ENCODE measurements at regions not wholly inside any gene's neighbourhood (a gene's known extent, or its start where the extent isn't known, plus 50 kb on each side); places are given as distances from the start of the nearest gene placed in this dataset.

- Histone ChIP-seq H3K56ac (ENCODE audit: low read length) (no peak overlapping the region), H3K79me2 (ENCODE audit: control insufficient read depth, insufficient read depth, low read length) (no peaks in the 10 kb centered on the region), H3K79me1 (ENCODE audit: low read length) (no peaks in the 10 kb centered on the region), H4K5ac (ENCODE audit: low read length) (no peak overlapping the region), H2BK120ac (ENCODE audit: low read depth, low read length) (no peak overlapping the region), H3K27me3 (ENCODE audit: insufficient read depth, low read length, poor library complexity) (no peaks in the 10 kb centered on the region), H3K4me1 (ENCODE audit: control insufficient read depth, low read depth, low read length) (no peaks in the 10 kb centered on the region), H2BK15ac (replicated peaks; ENCODE audit: low read depth) (no peak overlapping the region), H3K36me3 (ENCODE audit: control insufficient read depth, insufficient read depth, low read length) (no peaks in the 10 kb centered on the region), H3K27ac (ENCODE audit: low read depth, low read length) (no peak overlapping the region), H3K4ac (ENCODE audit: low read depth, low read length) (no peak overlapping the region), H2AK5ac (ENCODE audit: low read length) (no peak overlapping the region), H3K4me2 (ENCODE audit: low read length) (no peak overlapping the region), H3K4me3 (ENCODE audit: low read length) (no peak overlapping the region), H3K18ac (ENCODE audit: low read length) (no peak overlapping the region), H2BK5ac (ENCODE audit: low read length) (no peak overlapping the region), H3K9ac (ENCODE audit: low read length) (no peak overlapping the region), H4K8ac (ENCODE audit: low read depth, low read length) (no peak overlapping the region), H3K23ac (ENCODE audit: low read length) (no peak overlapping the region)
- peak; percentile 16 for DNase-seq
Measured at GRCh38 chr2:180706694-180707093, 273.7 kb upstream of the UBE2E3 start.

GRCh38 chr2:180705551-180705950 lies 274.9 kb upstream of the UBE2E3 start:
- DNase-seq = peak; percentile 40
- H3K79me1 ChIP-seq (ENCODE audit: low read length) = no peaks in the 10 kb centered on the region
- no peak overlapping the region for H2BK5ac ChIP-seq (ENCODE audit: low read length)
- no peak overlapping the region for H3K23ac ChIP-seq (ENCODE audit: low read length)
- no peak overlapping the region for H3K18ac ChIP-seq (ENCODE audit: low read length)
- H3K27ac ChIP-seq (ENCODE audit: low read depth, low read length) = no peak overlapping the region
- H2AK5ac ChIP-seq (ENCODE audit: low read length) = no peak overlapping the region
- no peaks in the 10 kb centered on the region for H3K79me2 ChIP-seq (ENCODE audit: control insufficient read depth, insufficient read depth, low read length)
- no peaks in the 10 kb centered on the region for H3K36me3 ChIP-seq (ENCODE audit: control insufficient read depth, insufficient read depth, low read length)
- H3K4me3 ChIP-seq (ENCODE audit: low read length) = no peak overlapping the region
- no peak overlapping the region for H4K5ac ChIP-seq (ENCODE audit: low read length)
- no peak overlapping the region for H2BK120ac ChIP-seq (ENCODE audit: low read depth, low read length)
- no peak overlapping the region for H3K4me2 ChIP-seq (ENCODE audit: low read length)
- H3K4ac ChIP-seq (ENCODE audit: low read depth, low read length) = no peak overlapping the region
- H3K56ac ChIP-seq (ENCODE audit: low read length) = no peak overlapping the region
- H4K8ac ChIP-seq (ENCODE audit: low read depth, low read length) = no peak overlapping the region
- no peaks in the 10 kb centered on the region for H3K27me3 ChIP-seq (ENCODE audit: insufficient read depth, low read length, poor library complexity)
- no peak overlapping the region for H2BK15ac ChIP-seq (replicated peaks; ENCODE audit: low read depth)
- H3K9ac ChIP-seq (ENCODE audit: low read length) = no peak overlapping the region
- no peaks in the 10 kb centered on the region for H3K4me1 ChIP-seq (ENCODE audit: control insufficient read depth, low read depth, low read length)
- no CpG with 5 or more reads among the region's 1 CpG for WGBS (ENCODE audit: extremely low coverage, insufficient coverage, low lambda C conversion rate)

GRCh38 chr2:180705122-180705521 lies 275.3 kb upstream of the UBE2E3 start:
- H3K4me2 ChIP-seq (ENCODE audit: low read length) = no peak overlapping the region
- no peaks in the 10 kb centered on the region for H3K79me1 ChIP-seq (ENCODE audit: low read length)
- H2BK15ac ChIP-seq (replicated peaks; ENCODE audit: low read depth) = no peak overlapping the region
- H2BK120ac ChIP-seq (ENCODE audit: low read depth, low read length) = no peak overlapping the region
- DNase-seq = no peak
- H4K5ac ChIP-seq (ENCODE audit: low read length) = no peak overlapping the region
- no peaks in the 10 kb centered on the region for H3K27me3 ChIP-seq (ENCODE audit: insufficient read depth, low read length, poor library complexity)
- no peak overlapping the region for H3K23ac ChIP-seq (ENCODE audit: low read length)
- no peak overlapping the region for H3K56ac ChIP-seq (ENCODE audit: low read length)
- no peak overlapping the region for H4K8ac ChIP-seq (ENCODE audit: low read depth, low read length)
- no peaks in the 10 kb centered on the region for H3K36me3 ChIP-seq (ENCODE audit: control insufficient read depth, insufficient read depth, low read length)
- H2BK5ac ChIP-seq (ENCODE audit: low read length) = no peak overlapping the region
- no peak overlapping the region for H3K4ac ChIP-seq (ENCODE audit: low read depth, low read length)
- H3K4me3 ChIP-seq (ENCODE audit: low read length) = no peak overlapping the region
- H3K4me1 ChIP-seq (ENCODE audit: control insufficient read depth, low read depth, low read length) = no peaks in the 10 kb centered on the region
- no peak overlapping the region for H3K27ac ChIP-seq (ENCODE audit: low read depth, low read length)
- H2AK5ac ChIP-seq (ENCODE audit: low read length) = no peak overlapping the region
- H3K79me2 ChIP-seq (ENCODE audit: control insufficient read depth, insufficient read depth, low read length) = no peaks in the 10 kb centered on the region
- H3K18ac ChIP-seq (ENCODE audit: low read length) = no peak overlapping the region
- H3K9ac ChIP-seq (ENCODE audit: low read length) = no peak overlapping the region

GRCh38 chr2:180699657-180700361 lies 280.6 kb upstream of the UBE2E3 start:
- H3K23ac ChIP-seq (ENCODE audit: low read length) = no peak overlapping the region
- H2BK15ac ChIP-seq (replicated peaks; ENCODE audit: low read depth) = no peak overlapping the region
- no peak overlapping the region for H2BK120ac ChIP-seq (ENCODE audit: low read depth, low read length)
- H3K36me3 ChIP-seq (ENCODE audit: control insufficient read depth, insufficient read depth, low read length) = no peaks in the 10 kb centered on the region
- no peaks in the 10 kb centered on the region for H3K4me1 ChIP-seq (ENCODE audit: control insufficient read depth, low read depth, low read length)
- H3K27me3 ChIP-seq (ENCODE audit: insufficient read depth, low read length, poor library complexity) = no peaks in the 10 kb centered on the region
- H2AK5ac ChIP-seq (ENCODE audit: low read length) = no peak overlapping the region
- H3K4me2 ChIP-seq (ENCODE audit: low read length) = no peak overlapping the region
- no peak overlapping the region for H3K18ac ChIP-seq (ENCODE audit: low read length)
- no peak overlapping the region for H4K5ac ChIP-seq (ENCODE audit: low read length)
- H3K56ac ChIP-seq (ENCODE audit: low read length) = no peak overlapping the region
- H3K4me3 ChIP-seq (ENCODE audit: low read length) = no peak overlapping the region
- H3K79me2 ChIP-seq (ENCODE audit: control insufficient read depth, insufficient read depth, low read length) = no peaks in the 10 kb centered on the region
- no peak overlapping the region for H4K8ac ChIP-seq (ENCODE audit: low read depth, low read length)
- no CpG with 5 or more reads among the region's 4 CpGs for WGBS (ENCODE audit: extremely low coverage, insufficient coverage, low lambda C conversion rate)
- no peaks in the 10 kb centered on the region for H3K79me1 ChIP-seq (ENCODE audit: low read length)
- H3K27ac ChIP-seq (ENCODE audit: low read depth, low read length) = no peak overlapping the region
- peak; percentile 13 for DNase-seq
- no peak overlapping the region for H3K9ac ChIP-seq (ENCODE audit: low read length)
- no peak overlapping the region for H2BK5ac ChIP-seq (ENCODE audit: low read length)
- no peak overlapping the region for H3K4ac ChIP-seq (ENCODE audit: low read depth, low read length)

GRCh38 chr2:180698668-180699067 lies 281.7 kb upstream of the UBE2E3 start:
- Histone ChIP-seq H3K79me1 (ENCODE audit: low read length) (no peaks in the 10 kb centered on the region), H3K36me3 (ENCODE audit: control insufficient read depth, insufficient read depth, low read length) (no peaks in the 10 kb centered on the region), H3K23ac (ENCODE audit: low read length) (no peak overlapping the region), H3K4ac (ENCODE audit: low read depth, low read length) (no peak overlapping the region), H3K9ac (ENCODE audit: low read length) (no peak overlapping the region), H4K5ac (ENCODE audit: low read length) (no peak overlapping the region), H3K79me2 (ENCODE audit: control insufficient read depth, insufficient read depth, low read length) (no peaks in the 10 kb centered on the region), H3K18ac (ENCODE audit: low read length) (no peak overlapping the region), H2BK15ac (replicated peaks; ENCODE audit: low read depth) (no peak overlapping the region), H3K4me2 (ENCODE audit: low read length) (no peak overlapping the region), H4K8ac (ENCODE audit: low read depth, low read length) (no peak overlapping the region), H3K4me3 (ENCODE audit: low read length) (no peak overlapping the region), H3K56ac (ENCODE audit: low read length) (no peak overlapping the region), H3K27ac (ENCODE audit: low read depth, low read length) (no peak overlapping the region), H2BK120ac (ENCODE audit: low read depth, low read length) (no peak overlapping the region), H3K27me3 (ENCODE audit: insufficient read depth, low read length, poor library complexity) (no peaks in the 10 kb centered on the region), H2AK5ac (ENCODE audit: low read length) (no peak overlapping the region), H2BK5ac (ENCODE audit: low read length) (no peak overlapping the region), H3K4me1 (ENCODE audit: control insufficient read depth, low read depth, low read length) (no peaks in the 10 kb centered on the region)
- no CpG with 5 or more reads among the region's 3 CpGs for WGBS (ENCODE audit: extremely low coverage, insufficient coverage, low lambda C conversion rate)
- DNase-seq = no peak

Measured in mesendoderm (in vitro differentiated cells).